Urothelium cell line (cell line): ENCODE measurements at regions not wholly inside any gene's neighbourhood (a gene's known extent, or its start where the extent isn't known, plus 50 kb on each side); places are given as distances from the start of the nearest gene placed in this dataset.
A peak's percentile ranks its signal among the peaks of the same experiment; 100 is the strongest.

Source experiments
- DNase-seq: peaks from one replicate; pipeline ENCODE4 v3.0.0; 2011; ENCODE audit warnings: low spot score, mixed read lengths
- FAIRE-seq: peaks from 2 replicates; lab custom pipeline; 2011; peaks lifted over from hg19 to GRCh38; lab: Jason Lieb, UNC

- FAIRE-seq = no peak
- DNase-seq = no peak
Measured at GRCh38 chr15:98506172-98506571, 142.2 kb upstream of the IGF1R start.

DNA sequence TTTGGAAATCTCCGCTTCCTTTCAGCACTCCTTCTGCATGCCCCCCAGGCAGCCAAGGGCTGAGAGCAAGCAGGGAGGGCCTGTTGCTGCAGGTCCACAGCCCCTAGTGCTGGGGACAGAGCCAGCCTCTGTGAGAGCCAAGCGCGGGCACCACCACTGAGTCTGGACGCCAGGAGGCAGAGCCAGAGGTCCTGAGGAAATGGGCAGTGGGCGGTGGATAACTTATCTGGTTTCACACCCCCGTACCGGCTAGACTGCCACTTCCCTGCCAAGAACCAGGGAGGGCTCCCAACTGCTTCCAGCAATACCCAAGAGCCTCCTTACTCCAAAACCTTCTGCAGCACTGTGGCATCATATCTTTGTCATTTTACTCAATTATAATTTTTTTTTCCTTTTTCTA lies 141.6 kb upstream of the IGF1R start:
- DNase-seq (no peak), FAIRE-seq (no peak)

DNA sequence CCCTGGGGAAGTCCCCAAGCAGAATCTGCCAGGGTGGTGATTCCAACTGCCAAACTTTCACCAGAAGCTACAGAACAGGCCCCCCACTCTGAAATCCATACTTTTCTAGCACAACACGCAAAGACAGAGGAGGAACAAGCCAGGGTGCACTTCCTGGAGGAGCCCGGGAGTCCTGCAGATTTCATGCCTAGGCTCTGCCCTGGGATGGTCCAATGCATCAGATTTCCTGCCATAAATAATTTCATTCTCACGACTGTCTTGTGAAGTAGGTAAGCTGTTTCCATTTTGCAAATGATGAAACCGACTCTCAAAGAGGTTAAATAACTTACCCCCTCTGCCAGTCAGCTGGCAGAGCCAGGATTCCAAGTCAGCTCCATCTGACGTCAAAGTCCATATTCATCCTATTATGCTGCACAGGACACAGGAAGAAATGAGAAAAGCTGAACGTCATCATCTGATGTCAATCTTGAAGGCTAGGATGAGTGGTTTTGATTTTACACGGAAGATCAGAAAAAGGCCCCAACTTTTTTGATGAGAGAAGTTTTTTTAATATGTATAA lies 134.8 kb upstream of the IGF1R start:
- DNase-seq = no peak
- FAIRE-seq = no peak

DNA sequence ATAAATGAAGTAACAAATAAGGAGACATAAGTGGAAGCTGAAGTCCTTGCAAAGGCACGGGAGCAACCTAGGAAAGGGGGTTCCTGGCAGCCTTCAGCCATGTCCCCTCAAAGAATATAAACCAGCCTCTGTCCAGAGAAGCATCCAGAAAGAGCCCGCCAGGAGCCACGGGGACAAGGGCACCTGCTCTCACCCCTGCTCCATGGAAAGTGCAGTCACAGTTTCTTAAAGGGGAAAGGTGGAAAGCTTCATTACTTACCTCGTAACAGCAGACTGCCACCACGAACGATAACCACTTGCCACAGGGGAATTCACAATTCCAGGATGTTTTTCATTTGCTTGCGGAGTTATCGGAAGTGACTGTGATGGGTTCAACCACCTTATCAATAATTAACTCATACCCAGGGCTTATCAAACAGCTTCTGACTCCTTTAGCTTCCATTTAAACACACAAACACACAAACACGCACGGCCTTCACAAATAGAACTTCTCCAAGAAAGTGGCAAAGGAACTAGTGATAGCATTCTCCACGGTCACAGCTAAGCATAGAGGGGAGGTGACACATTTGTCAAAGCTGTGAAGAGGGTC lies 134.2 kb upstream of the IGF1R start:
- FAIRE-seq = no peak

GRCh38 chr15:98518823-98519561 lies 129.3 kb upstream of the IGF1R start:
- FAIRE-seq (no peak), DNase-seq (peak; percentile 81)

More for the DNA sequence above, 134.2 kb upstream of the IGF1R start:
- DNase-seq = no peak

- no peak for FAIRE-seq
- no peak for DNase-seq
Measured at GRCh38 chr15:98519767-98520550, 128.4 kb upstream of the IGF1R start.

- DNase-seq (no peak), FAIRE-seq (no peak)
Measured at GRCh38 chr15:98522127-98522526, 126.2 kb upstream of the IGF1R start.

DNA sequence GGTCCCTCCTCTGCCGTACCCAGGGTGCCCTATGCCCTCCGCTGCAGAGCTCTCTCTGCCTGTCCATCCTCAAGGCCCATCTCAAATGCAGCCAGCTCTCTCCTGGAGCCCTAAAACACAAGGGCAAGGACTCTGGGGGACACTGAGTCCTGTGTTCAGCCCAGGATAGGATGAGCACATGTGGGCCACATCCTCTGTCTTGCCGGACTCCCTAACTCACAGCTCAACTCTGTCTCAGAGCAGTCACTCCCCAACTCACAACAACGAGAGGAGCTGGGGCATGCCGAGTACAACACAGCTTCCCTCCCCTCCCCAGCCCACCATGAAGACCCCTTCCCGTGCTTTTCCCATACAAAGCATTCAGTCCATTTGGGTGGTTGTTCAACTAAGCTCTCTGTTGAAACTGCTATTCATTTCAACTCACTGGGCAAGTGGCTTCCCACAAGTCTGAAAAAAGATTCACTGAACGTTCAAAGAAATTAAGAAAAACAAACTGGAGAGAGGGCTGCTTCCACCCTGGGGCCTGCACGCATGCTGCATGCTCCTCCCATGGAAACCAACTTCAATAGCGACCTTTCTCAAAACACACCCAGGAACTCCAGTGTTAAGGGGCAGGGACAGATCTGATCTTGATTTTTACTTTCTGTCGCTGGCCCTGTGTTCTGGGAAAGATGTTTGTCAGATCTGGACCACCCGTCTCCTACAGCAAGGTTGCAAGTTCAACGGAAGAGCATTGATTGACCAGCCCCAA lies 124.3 kb upstream of the IGF1R start:
- FAIRE-seq = no peak
- DNase-seq = no peak

- no peak for DNase-seq
- no peak for FAIRE-seq
Measured at GRCh38 chr15:98524838-98525660, 123.3 kb upstream of the IGF1R start.

GRCh38 chr15:98525661-98526001 lies 122.7 kb upstream of the IGF1R start:
- DNase-seq (no peak), FAIRE-seq (no peak)

DNA sequence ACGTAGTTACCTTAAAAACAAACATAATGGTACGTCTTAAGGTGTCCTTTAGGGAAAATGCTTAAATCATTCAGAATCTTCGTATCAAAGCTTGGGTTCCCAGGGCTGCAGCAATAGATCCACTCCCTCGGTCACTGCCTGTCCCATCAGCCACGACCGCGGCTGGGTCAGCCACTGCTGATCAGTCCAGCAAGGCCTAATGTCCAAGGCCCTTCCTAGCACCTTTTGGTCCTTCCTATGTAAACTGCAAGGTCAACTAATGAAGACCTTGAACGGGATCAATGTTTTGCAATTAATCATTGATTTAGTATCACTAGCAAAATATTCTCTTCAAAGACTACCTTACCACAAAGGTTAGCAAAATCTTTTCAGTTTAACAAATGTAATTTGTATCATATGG lies 122.2 kb upstream of the IGF1R start:
- no peak for DNase-seq
- no peak for FAIRE-seq

DNA sequence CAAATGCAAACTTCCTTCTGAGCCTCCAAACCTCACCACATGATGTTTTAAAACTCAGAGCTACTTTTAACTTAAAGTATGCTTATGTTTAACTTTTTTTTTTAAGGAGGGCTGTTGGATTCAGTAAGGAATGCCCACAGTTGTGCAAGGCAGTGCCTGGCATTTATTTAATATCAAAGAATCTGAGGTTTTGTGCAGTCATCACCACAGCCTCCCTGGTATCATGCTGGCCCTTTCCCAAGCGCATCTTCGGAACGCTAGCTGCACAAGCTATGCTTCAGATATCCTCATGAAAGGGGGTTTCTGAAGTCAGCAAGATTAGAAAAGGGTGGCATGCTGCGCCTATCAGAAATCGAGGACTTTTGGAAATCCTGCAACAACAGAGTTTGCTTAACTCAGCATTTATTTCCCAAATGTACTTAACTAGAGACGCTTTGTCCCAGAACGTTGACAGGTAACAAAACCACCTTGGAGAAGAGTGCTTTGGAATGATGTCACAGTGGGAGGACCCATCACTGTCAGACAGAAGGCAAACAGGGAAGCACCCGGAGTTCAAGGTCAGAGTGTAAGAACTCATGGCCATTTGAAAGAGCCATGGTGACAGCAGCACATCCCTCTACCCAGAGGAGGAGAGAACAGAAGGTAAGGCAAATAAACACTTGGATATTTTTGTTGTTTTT lies 120.2 kb upstream of the IGF1R start:
- FAIRE-seq = no peak

DNA sequence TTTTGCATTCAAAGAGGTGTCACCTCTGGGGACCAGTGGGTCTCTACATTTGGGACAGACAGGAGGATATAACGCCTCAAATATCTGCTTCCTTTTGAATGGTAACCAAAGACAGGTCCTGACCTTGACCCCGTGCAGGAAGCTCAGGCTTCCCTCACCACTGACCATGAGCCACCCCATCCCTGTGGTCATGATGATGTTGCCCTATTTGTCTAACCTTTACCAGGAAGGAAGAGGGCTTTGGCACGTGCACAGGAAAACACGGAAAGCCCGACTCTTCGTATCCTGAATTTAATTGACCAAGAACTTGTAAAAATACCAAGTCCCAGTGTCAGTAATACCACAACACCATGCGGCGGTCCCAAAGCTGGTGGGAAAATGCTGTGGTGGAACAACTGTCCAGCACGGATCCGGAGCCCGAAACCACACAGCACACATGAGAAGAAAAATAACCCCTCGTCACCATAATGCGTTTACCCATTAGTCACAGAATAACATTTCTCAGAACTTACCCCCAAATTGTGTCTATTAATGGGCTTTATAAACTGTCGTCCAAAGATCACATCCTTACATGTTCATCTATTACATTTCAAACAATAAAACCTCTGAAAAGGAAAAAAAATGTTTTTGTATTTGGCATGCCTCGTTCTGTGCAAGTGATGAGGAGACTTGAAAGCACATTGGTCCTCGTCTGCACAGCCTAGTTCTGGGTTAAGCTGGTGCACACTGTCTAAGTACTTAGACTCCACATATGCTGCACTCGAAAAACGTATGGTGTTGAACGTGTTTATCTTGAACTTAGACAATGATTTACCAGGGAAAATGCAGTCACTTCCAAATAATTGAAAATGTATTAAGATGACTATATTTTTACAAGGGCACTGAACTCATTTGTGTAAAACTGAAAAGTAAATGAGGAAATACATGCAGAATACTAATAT lies 118.9 kb upstream of the IGF1R start:
- FAIRE-seq = no peak
- DNase-seq = no peak

More for the DNA sequence above, 120.2 kb upstream of the IGF1R start:
- no peak for DNase-seq

GRCh38 chr15:98530570-98530969 lies 117.8 kb upstream of the IGF1R start:
- DNase-seq = no peak
- peak; percentile 40 for FAIRE-seq

GRCh38 chr15:98532063-98532462 lies 116.3 kb upstream of the IGF1R start:
- DNase-seq (no peak), FAIRE-seq (no peak)

GRCh38 chr15:98536976-98537375 lies 111.4 kb upstream of the IGF1R start:
- FAIRE-seq = no peak
- no peak for DNase-seq

GRCh38 chr15:98537516-98538060 lies 110.8 kb upstream of the IGF1R start:
- FAIRE-seq (no peak), DNase-seq (no peak)

GRCh38 chr15:98541519-98541918 lies 106.8 kb upstream of the IGF1R start:
- DNase-seq = no peak
- FAIRE-seq = no peak
